ENCODE measurements at regions not wholly inside any gene's neighbourhood (a gene's known extent, or its start where the extent isn't known, plus 50 kb on each side); places are given as distances from the start of the nearest gene placed in this dataset.

DNA sequence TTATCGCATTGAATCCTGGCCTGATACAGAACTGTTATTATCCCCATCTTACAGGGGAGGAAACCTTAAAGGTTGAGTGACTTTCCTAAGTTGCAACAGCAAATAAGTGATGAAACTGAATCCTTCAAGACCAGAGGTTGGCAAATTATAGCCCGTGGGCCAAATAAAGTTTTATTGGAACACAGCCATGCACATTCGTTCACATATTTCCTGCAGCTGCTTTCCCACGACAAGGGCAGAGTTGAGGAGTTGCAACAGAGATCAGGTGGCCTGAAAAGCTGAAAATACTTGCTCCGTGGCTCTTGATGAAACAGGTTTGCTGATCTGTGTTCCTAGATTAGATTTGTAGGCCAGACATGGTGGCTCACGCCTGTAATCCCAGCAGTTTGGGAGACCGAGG lies 126.7 kb downstream of the PHETA1 start:
- no peak for TF ChIP-seq CTCF (IDR thresholded peaks at IDR 0.05; ENCODE audit: insufficient read depth, low read length)
- TF ChIP-seq POLR2AphosphoS5 (IDR thresholded peaks at IDR 0.05; ENCODE audit: low read depth): no peak
- no peak for TF ChIP-seq REST (IDR thresholded peaks at IDR 0.05; ENCODE audit: insufficient replicate concordance, low read depth)
- TF ChIP-seq GABPA (IDR thresholded peaks at IDR 0.05; ENCODE audit: low read depth): no peak

Measured in HL-60 (cell line).